Keratinocyte (primary cell): ENCODE measurements at regions not wholly inside any gene's neighbourhood (a gene's known extent, or its start where the extent isn't known, plus 50 kb on each side); places are given as distances from the start of the nearest gene placed in this dataset.

Experiments
- DNase-seq: peaks from one replicate; pipeline ENCODE4 v3.0.0-alpha.2; 2011; ENCODE audit warnings: low read depth, missing footprints, low spot score
- FAIRE-seq: peaks from 2 replicates; lab custom pipeline; 2011; peaks lifted over from hg19 to GRCh38; lab: Jason Lieb, UNC
- H2AFZ ChIP-seq: 2 replicates; pipeline ENCODE4 v1.6.0; 2012; ENCODE audit warnings: low read length, control low read depth, inconsistent platforms; ENCODE audit not compliant: control insufficient read depth
- H3K27ac ChIP-seq: 2 replicates; pipeline ENCODE4 v1.5.1; 2011; ENCODE audit warnings: low read length; ENCODE audit not compliant: control insufficient read depth, insufficient read depth
- H3K27me3 ChIP-seq: 3 replicates; pipeline ENCODE4 v1.6.0; 2011; ENCODE audit warnings: low read length; ENCODE audit not compliant: control insufficient read depth, insufficient read depth; ENCODE audit errors: extremely low read depth
- H3K36me3 ChIP-seq, 2 experiments: 2 replicates in 1 of 2; 3 replicates in 1 of 2; pipeline ENCODE4 v1.5.1; 2011; ENCODE audit warnings: low read length in 2 of 2, mild to moderate bottlenecking in 1 of 2; ENCODE audit not compliant: control insufficient read depth in 2 of 2, insufficient read depth in 2 of 2; ENCODE audit errors: extremely low read depth in 1 of 2
- H3K4me1 ChIP-seq: 3 replicates; pipeline ENCODE4 v1.5.1; 2011; ENCODE audit warnings: low read length; ENCODE audit not compliant: control insufficient read depth, insufficient read depth; ENCODE audit errors: extremely low read depth
- H3K4me2 ChIP-seq: 3 replicates; pipeline ENCODE4 v1.6.0; 2011; ENCODE audit warnings: low read depth, low read length; ENCODE audit not compliant: control insufficient read depth, insufficient read depth; ENCODE audit errors: extremely low read depth
- H3K4me3 ChIP-seq, 3 experiments: fragments of 200-600 bp in 1 of 3; sonication (generic) in 1 of 3; 2 replicates in 2 of 3; 3 replicates in 1 of 3; pipeline ENCODE4 v1.5.1; 2011 to 2016; ENCODE audit warnings: low read length in 3 of 3, mild to moderate bottlenecking in 3 of 3, control low read depth in 2 of 3, inconsistent platforms in 1 of 3, low read depth in 1 of 3, mixed read lengths in 1 of 3, mixed run types in 1 of 3, moderate library complexity in 1 of 3; ENCODE audit not compliant: control insufficient read depth in 2 of 3, insufficient read depth in 2 of 3; ENCODE audit errors: extremely low read depth in 1 of 3
- H3K79me2 ChIP-seq: 2 replicates; pipeline ENCODE4 v1.6.0; 2012; ENCODE audit warnings: low read length; ENCODE audit not compliant: control insufficient read depth, insufficient read depth
- H3K9ac ChIP-seq: 3 replicates; pipeline ENCODE4 v1.6.0; 2011; ENCODE audit warnings: low read length; ENCODE audit not compliant: control insufficient read depth, insufficient read depth; ENCODE audit errors: extremely low read depth
- H3K9me1 ChIP-seq: 3 replicates; pipeline ENCODE4 v1.6.0; 2011; ENCODE audit warnings: low read length; ENCODE audit not compliant: control insufficient read depth, insufficient read depth; ENCODE audit errors: extremely low read depth
- H3K9me3 ChIP-seq: 2 replicates; pipeline ENCODE4 v1.5.1; 2012; ENCODE audit warnings: low read depth, low read length; ENCODE audit not compliant: control insufficient read depth
- H4K20me1 ChIP-seq: 3 replicates; pipeline ENCODE4 v1.6.0; 2011; ENCODE audit warnings: low read length; ENCODE audit not compliant: control insufficient read depth, insufficient read depth; ENCODE audit errors: extremely low read depth
- CTCF ChIP-seq, 3 experiments: IDR thresholded peaks in 1 of 3; conservative IDR thresholded peaks in 1 of 3; optimal IDR thresholded peaks in 1 of 3; 2 replicates in 2 of 3; 3 replicates in 1 of 3; pipeline versions ENCODE3 to v1.5.1; 2011; ENCODE audit warnings: low read length in 3 of 3, mild to moderate bottlenecking in 3 of 3, moderate library complexity in 2 of 3, control low read depth in 1 of 3, inconsistent platforms in 1 of 3; ENCODE audit not compliant: insufficient read depth in 2 of 3; ENCODE audit errors: extremely low read depth in 1 of 3
- EZH2 ChIP-seq: IDR thresholded peaks from one replicate; pipeline ENCODE4 v1.6.1; 2012; ENCODE audit warnings: inconsistent platforms, mild to moderate bottlenecking, low read length, moderate library complexity
- dilution Hi-C: fragments of 300-500 bp; cut with MboI; formaldehyde crosslinking; loops from one replicate; pipeline ENCODE4 v1.7.0; 2020; ENCODE audit warnings: low sequenced_read_pairs; ENCODE audit not compliant: extremely low pct_ligation_motif_present

- no peaks in the 10 kb centered on the region for H3K79me2 ChIP-seq
- peak overlapping the region; percentile 49 for H3K4me2 ChIP-seq
- H3K9me3 ChIP-seq, result no peaks in the 10 kb centered on the region
- peaks cover 16% of the 10 kb centered on the region for H3K4me1 ChIP-seq
- peaks cover 0 to 2% of the 10 kb centered on the region in 2 experiments for H3K36me3 ChIP-seq
- FAIRE-seq (no peak), DNase-seq (peak; percentile 7)
- peak overlapping the region; percentile 52 for H3K27ac ChIP-seq
- H3K9me1 ChIP-seq, result no peaks in the 10 kb centered on the region
- H3K9ac ChIP-seq, result no peak overlapping the region
- TF ChIP-seq CTCF (optimal IDR thresholded peaks at IDR 0.05 in 1 of 3, IDR thresholded peaks at IDR 0.05 in 1 of 3, conservative IDR thresholded peaks at IDR 0.05 in 1 of 3; ENCODE audit: extremely low read depth in 1 of 3, insufficient read depth in 2 of 3, low read length in 3 of 3) (no peak), EZH2 (no peak)
- H4K20me1 ChIP-seq, result no peaks in the 10 kb centered on the region
- no peak overlapping the region for H3K4me3 ChIP-seq
- H3K27me3 ChIP-seq, result no peaks in the 10 kb centered on the region
- peak overlapping the region; percentile 55 for H2AFZ ChIP-seq
- dilution Hi-C loops, result no loop called here
These were observed 971.1 kb upstream of the ACVR2A start for GRCh38 chr2:146873646-146874259.

DNA sequence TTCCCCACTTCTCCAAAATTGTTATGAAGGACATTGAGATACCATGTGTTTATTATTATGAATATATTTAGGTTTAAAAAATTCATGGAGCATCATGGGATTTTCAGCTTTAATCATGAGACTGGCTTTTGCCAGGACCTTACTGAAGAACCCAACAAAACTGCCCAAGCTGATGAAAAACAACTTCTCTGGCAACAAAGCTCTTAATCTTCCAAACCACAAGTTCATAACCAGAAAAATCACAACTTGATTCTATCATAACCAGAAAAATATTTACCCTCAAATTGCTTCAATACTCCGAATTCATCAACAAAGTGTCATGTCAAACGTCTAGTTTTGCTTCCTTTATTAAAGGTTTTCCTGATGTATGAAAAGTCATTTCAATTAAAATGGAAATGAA is 971.8 kb upstream of the ACVR2A start:
- H3K36me3 ChIP-seq, result peaks cover 0 to 2% of the 10 kb centered on the region in 2 experiments
- H3K9me1 ChIP-seq, result no peaks in the 10 kb centered on the region
- DNase-seq (no peak), FAIRE-seq (no peak)
- dilution Hi-C loops, result no loop called here
- H3K27ac ChIP-seq, result no peak overlapping the region
- H3K9ac ChIP-seq, result no peak overlapping the region
- no peak for TF ChIP-seq CTCF (optimal IDR thresholded peaks at IDR 0.05 in 1 of 3, IDR thresholded peaks at IDR 0.05 in 1 of 3, conservative IDR thresholded peaks at IDR 0.05 in 1 of 3; ENCODE audit: extremely low read depth in 1 of 3, insufficient read depth in 2 of 3, low read length in 3 of 3)
- no peak for TF ChIP-seq EZH2
- H3K4me2 ChIP-seq, result no peak overlapping the region
- H3K27me3 ChIP-seq, result no peaks in the 10 kb centered on the region
- no peak overlapping the region for H3K4me3 ChIP-seq
- H4K20me1 ChIP-seq, result no peaks in the 10 kb centered on the region
- no peak overlapping the region for H2AFZ ChIP-seq
- no peaks in the 10 kb centered on the region for H3K9me3 ChIP-seq
- H3K79me2 ChIP-seq, result no peaks in the 10 kb centered on the region
- H3K4me1 ChIP-seq, result peaks cover 16% of the 10 kb centered on the region
